Left lung (tissue), 4 donors: ENCODE measurements at regions not wholly inside any gene's neighbourhood (a gene's known extent, or its start where the extent isn't known, plus 50 kb on each side); places are given as distances from the start of the nearest gene placed in this dataset.

ENCODE experiments used
- ATAC-seq: fragments of 200-7000 bp; cut with Tn5 transposase; one replicate; pipeline ENCODE4 v1.9.1; 2020; ENCODE audit warnings: moderate library complexity
- DNase-seq, 4 donors: peaks; one replicate each; pipeline ENCODE4 v3.0.0-alpha.2; 2013 to 2020
- H3K27ac ChIP-seq, 2 donors: fragments of 200-600 bp; sonication (generic) in 1 of 2; one replicate each; pipeline versions ENCODE4 v1.5.0 to v1.8.0; 2020 to 2021
- H3K27me3 ChIP-seq, 2 donors: fragments of 200-600 bp; sonication (generic) in 1 of 2; one replicate each; pipeline versions ENCODE4 v1.5.0 to v1.8.0; 2020 to 2021
- H3K36me3 ChIP-seq, 2 donors: fragments of 200-600 bp; sonication (generic) in 1 of 2; one replicate each; pipeline versions ENCODE4 v1.5.0 to v1.8.0; 2020 to 2021
- H3K4me1 ChIP-seq, 2 donors: fragments of 200-600 bp; one replicate each; pipeline ENCODE4 v1.8.0; 2021
- H3K4me3 ChIP-seq, 2 donors: fragments of 200-600 bp; sonication (generic) in 1 of 2; one replicate each; pipeline versions ENCODE4 v1.5.0 to v1.8.0; 2020 to 2021; ENCODE audit warnings: mild to moderate bottlenecking in 1 of 2
- H3K9me3 ChIP-seq, 2 donors: fragments of 200-600 bp; sonication (generic) in 1 of 2; one replicate each; pipeline versions ENCODE4 v1.5.0 to v1.8.0; 2020 to 2021
- intact Hi-C, 2 donors: fragments of 100-400 bp; cut with DNase I; formaldehyde crosslinking; loops; one replicate each; pipeline versions ENCODE4 v1.11.2 to v1.14.2; 2022
- TF ChIP-seq, protein P1 (sequence below), 2 donors: fragments of 200-600 bp; sonication (generic) in 1 of 2; IDR thresholded peaks; one replicate each; pipeline versions ENCODE4 v1.5.0 to v1.8.0; 2021; ENCODE audit warnings: antibody characterized with exemption in 2 of 2
- donor health status: DM: no; HTN: yes; CAD: no.
- donor health status: DM: no; HTN: no; CAD: no.

DNA sequence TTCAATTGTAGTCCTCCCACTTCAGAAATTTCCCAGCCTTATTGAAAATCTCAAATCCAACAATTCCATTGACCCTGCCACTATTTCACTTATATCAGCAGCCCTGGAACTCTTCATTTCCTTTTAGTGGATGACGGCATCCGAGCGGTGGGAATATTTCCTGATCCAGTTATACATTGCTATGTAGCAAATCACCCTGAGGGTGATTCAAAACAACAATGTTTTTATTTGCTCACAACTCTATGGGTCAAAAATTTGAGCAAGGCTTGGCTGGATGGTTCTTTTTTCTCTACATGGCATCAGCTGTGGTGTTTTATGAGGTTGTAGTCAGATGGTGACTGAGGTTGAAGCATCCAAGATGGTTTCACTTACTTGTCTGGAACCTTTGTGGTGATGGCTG is 70.5 kb downstream of the CHST2 start:
- TF ChIP-seq, protein P1, sequence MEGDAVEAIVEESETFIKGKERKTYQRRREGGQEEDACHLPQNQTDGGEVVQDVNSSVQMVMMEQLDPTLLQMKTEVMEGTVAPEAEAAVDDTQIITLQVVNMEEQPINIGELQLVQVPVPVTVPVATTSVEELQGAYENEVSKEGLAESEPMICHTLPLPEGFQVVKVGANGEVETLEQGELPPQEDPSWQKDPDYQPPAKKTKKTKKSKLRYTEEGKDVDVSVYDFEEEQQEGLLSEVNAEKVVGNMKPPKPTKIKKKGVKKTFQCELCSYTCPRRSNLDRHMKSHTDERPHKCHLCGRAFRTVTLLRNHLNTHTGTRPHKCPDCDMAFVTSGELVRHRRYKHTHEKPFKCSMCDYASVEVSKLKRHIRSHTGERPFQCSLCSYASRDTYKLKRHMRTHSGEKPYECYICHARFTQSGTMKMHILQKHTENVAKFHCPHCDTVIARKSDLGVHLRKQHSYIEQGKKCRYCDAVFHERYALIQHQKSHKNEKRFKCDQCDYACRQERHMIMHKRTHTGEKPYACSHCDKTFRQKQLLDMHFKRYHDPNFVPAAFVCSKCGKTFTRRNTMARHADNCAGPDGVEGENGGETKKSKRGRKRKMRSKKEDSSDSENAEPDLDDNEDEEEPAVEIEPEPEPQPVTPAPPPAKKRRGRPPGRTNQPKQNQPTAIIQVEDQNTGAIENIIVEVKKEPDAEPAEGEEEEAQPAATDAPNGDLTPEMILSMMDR (IDR thresholded peaks at IDR 0.05), result no peak
- Histone ChIP-seq H3K4me3 (no peak overlapping the region), H3K9me3 (peaks cover 0 to 2% of the 10 kb centered on the region in 2 donors), H3K4me1 (no peaks in the 10 kb centered on the region), H3K36me3 (no peaks in the 10 kb centered on the region), H3K27ac (no peak overlapping the region), H3K27me3 (no peaks in the 10 kb centered on the region)
- DNase-seq, result no peak
- ATAC-seq, result no peak
- intact Hi-C loops, result no loop called here

DNA sequence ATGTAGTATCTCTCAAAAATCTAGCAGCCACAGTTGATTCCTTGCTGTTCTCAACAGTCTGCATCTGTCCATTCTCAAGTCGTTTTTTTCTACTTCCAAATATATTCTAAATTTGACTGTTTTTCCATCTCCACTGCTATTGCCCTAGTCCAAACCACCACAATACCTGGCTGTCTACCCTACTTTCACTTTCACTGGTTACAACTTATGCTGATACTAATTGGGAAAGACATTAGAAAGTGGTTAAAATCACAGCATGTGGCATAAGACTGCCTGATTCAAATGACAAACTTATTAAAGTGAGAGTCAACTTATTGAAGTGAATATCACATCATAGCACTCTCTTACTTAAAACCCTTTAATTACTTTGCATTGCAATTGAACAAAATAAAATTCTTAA is 72.6 kb downstream of the CHST2 start:
- intact Hi-C loops, result no loop called here
- no peak overlapping the region for H3K27ac ChIP-seq
- H3K36me3 ChIP-seq, result no peaks in the 10 kb centered on the region
- TF ChIP-seq, protein P1 (IDR thresholded peaks at IDR 0.05), result no peak
- H3K4me1 ChIP-seq, result no peaks in the 10 kb centered on the region
- peaks cover 0 to 2% of the 10 kb centered on the region in 2 donors for H3K9me3 ChIP-seq
- no peak for DNase-seq
- H3K4me3 ChIP-seq, result no peak overlapping the region
- no peaks in the 10 kb centered on the region for H3K27me3 ChIP-seq
- ATAC-seq, result peak; percentile 54

DNA sequence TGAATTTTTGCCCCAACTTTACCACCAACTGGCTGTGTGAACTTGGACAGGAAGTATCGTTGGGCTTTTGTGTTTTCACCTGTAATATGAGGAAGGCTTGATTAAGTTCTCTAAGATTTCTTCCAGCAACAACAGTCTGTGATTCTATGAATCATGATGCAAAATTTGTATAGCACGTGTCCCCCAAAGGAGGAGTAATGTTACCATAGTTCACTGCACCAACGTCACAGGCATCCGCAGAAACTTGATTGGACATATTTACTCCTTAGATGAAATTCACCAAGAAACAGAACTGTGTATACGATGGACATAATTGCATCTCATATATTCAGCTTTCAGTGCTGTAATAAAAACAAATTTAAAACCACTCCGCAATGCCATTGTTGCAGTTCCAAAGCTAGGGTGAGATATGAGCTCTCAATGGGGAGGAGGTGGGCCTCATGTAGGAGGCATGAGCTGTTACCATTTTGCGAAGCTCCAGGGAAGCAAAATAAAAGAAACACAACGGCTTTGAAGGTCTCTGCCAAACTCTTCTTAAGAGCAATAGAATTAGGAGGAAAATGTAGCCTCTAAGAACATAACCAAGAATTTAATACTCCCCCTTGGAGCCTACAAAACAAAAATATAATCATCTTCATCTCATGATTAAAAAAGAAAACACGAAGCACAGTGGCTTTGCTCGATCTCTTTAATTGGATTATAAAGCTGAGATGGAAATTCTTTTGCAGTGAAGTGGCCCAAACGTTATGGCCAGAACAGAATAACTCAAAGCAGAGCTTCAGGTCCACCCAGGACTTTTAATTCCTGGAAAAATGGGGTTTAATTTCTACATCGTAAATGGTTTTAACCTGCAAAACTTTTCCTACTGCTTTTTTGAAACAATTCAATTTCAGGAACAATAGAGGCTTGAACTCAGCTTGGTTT is 80.7 kb downstream of the CHST2 start:
- intact Hi-C loops, result no loop called here
- DNase-seq (no peak), ATAC-seq (no peak)
- Histone ChIP-seq H3K27ac (no peak overlapping the region), H3K4me3 (no peak overlapping the region), H3K27me3 (no peaks in the 10 kb centered on the region), H3K36me3 (no peaks in the 10 kb centered on the region), H3K9me3 (peaks cover 0 to 5% of the 10 kb centered on the region in 2 donors), H3K4me1 (no peaks in the 10 kb centered on the region)
- TF ChIP-seq, protein P1 (IDR thresholded peaks at IDR 0.05), result no peak

DNA sequence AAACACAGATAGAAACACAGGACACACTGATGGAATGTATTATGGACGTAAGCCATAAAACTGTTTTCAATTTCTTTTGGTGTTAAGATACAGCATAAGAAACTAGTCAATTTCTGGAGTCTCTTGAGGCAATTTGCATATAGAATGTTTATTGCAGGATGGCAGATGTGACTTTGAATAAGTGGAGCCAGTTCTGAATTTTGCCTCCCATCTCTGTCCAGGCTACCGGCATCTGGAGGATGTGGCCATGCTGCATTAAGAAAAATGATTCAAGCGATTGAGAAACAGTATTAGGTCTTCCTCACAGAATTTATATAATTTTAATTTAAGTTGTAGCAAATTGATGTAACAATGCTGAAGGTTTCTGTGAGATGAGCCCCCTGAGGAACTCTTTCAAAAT is 81.5 kb downstream of the CHST2 start:
- TF ChIP-seq, protein P1 (IDR thresholded peaks at IDR 0.05), result no peak
- Histone ChIP-seq H3K4me1 (no peaks in the 10 kb centered on the region), H3K27me3 (no peaks in the 10 kb centered on the region), H3K4me3 (no peak overlapping the region), H3K9me3 (peaks cover 0 to 7% of the 10 kb centered on the region in 2 donors), H3K27ac (no peak overlapping the region), H3K36me3 (no peaks in the 10 kb centered on the region)
- DNase-seq, result no peak
- intact Hi-C loops, result no loop called here
- no peak for ATAC-seq

DNA sequence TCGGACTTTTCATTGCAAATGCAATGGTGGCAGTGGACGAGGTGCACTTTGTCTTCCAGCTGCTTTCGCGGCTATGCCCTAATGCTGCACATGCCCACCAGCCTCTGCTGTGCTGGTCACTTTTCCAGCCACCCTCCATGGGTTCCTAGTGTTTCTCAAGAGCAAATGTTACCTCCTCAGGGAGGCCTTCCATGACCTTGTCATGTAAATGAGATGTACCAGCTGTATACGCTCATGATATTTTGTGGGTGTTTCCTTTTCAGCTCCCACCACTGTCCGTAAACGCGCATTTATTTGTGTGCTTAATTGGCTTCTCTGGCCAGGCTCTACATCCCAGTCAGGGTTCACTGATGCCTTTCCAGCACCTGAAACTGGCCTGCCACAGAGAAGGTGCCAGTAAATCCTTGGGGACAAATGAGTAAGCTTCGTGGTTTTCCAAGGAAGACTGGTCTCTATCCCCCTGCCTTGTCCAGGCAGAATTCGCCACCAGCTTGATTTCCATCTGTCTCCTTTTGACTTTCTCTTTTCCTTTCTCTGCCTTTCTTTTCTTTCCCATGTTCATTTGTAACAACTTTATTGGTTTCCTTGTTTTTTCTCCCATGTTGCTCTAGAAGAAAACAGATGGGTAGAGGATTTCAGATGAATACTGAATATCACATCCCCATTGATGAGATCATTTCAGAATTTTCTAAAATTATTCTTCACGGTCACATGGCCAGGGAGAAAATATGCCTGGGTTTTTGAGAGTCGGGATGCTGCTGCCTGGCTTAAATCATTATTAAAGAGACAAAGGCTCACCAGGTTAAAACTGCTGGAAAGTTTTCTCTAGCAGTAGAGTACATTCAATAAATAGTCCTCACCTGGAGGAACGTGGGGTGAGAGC is 82.5 kb downstream of the CHST2 start:
- Histone ChIP-seq H3K4me3 (no peak overlapping the region), H3K27ac (no peak overlapping the region), H3K27me3 (no peaks in the 10 kb centered on the region), H3K4me1 (no peaks in the 10 kb centered on the region), H3K36me3 (no peaks in the 10 kb centered on the region), H3K9me3 (peaks cover 0 to 7% of the 10 kb centered on the region in 2 donors)
- DNase-seq, result no peak
- TF ChIP-seq, protein P1 (IDR thresholded peaks at IDR 0.05), result no peak
- intact Hi-C loops, result no loop called here
- ATAC-seq, result no peak
